IgD-negative memory B cell (primary cell): ENCODE measurements at regions not wholly inside any gene's neighbourhood (a gene's known extent, or its start where the extent isn't known, plus 50 kb on each side); places are given as distances from the start of the nearest gene placed in this dataset.

Experiments used
- H3K27ac Mint-ChIP-seq, 3 donors: one replicate each; pipeline ENCODE4 v1.8.0; 2020 to 2022; ENCODE audit warnings: mild to moderate bottlenecking in 3 of 3, mixed read lengths in 3 of 3, moderate library complexity in 1 of 3
- H3K27me3 Mint-ChIP-seq: one replicate; pipeline ENCODE4 v1.8.0; 2021; ENCODE audit warnings: mixed read lengths
- H3K36me3 Mint-ChIP-seq: one replicate; pipeline ENCODE4 v1.8.0; 2020; ENCODE audit warnings: mild to moderate bottlenecking, mixed read lengths
- H3K4me1 Mint-ChIP-seq, 3 donors: one replicate each; pipeline ENCODE4 v1.8.0; 2020 to 2022; ENCODE audit warnings: mixed read lengths in 3 of 3, mild to moderate bottlenecking in 1 of 3
- H3K4me3 Mint-ChIP-seq, 4 donors: one replicate each; pipeline ENCODE4 v1.8.0; 2020 to 2022; ENCODE audit warnings: mild to moderate bottlenecking in 4 of 4, mixed read lengths in 4 of 4, moderate library complexity in 3 of 4
- H3K9me3 Mint-ChIP-seq, 3 donors: one replicate each; pipeline ENCODE4 v1.8.0; 2020 to 2021; ENCODE audit warnings: mixed read lengths in 3 of 3, mild to moderate bottlenecking in 1 of 3

DNA sequence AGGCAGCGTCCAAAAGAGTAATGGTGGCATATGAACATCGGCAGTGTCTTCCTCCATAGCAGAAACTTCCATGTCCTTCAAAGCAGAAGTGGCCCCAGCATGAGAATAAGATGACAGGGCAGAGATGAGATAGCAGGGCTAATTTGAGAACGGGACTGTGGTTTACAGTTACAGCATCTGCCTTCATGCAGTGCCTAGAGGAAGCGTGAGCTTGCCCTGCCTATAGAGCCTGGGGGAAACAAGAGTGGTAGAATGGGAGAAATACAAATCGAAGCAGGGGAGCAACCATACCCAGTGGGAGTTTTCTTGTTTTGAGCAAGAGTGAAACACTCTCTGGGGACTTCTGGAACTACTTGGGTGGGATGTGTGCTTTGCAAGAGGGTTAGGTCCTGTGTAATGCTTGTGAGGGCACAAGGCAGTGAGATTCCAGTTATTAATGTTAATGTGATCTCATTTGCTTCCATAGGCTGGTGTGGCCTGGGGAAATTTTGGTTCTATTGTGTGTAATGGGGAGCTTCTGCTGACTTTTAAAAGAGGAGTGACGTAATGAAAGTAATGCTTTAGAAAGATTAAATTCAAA lies 616.9 kb downstream of the ZIC1 start:
- Mint-ChIP-seq H3K9me3 (peaks cover 0 to 6% (median 4%) of the 10 kb centered on the region in 3 donors), H3K27ac (no peak overlapping the region), H3K27me3 (no peaks in the 10 kb centered on the region), H3K4me3 (no peak overlapping the region), H3K36me3 (no peaks in the 10 kb centered on the region), H3K4me1 (peaks cover 0 to 2% (median 0%) of the 10 kb centered on the region in 3 donors)

DNA sequence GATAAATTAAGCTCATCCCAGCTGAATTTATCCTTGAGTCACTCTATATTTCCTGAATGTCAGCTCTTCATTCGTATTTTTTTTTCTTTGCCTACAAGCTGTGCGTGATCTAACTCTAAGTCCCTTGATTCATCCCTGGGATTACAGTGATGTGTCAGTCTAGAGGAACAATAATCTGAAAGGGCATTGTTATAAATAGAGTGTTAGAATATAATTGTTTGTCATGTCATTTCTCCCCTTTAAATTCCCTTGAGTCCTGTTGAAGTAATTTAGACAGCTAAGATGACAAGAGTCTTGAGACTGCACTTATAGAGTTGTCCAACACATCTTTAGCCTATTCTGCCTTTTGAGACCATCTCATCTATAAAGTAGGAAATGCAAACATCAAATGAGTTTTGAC lies 621.8 kb downstream of the ZIC1 start:
- peaks cover 0 to 4% (median 0%) of the 10 kb centered on the region in 3 donors for H3K9me3 Mint-ChIP-seq
- H3K4me1 Mint-ChIP-seq = peaks cover 0 to 2% (median 0%) of the 10 kb centered on the region in 3 donors
- H3K27me3 Mint-ChIP-seq = no peaks in the 10 kb centered on the region
- H3K36me3 Mint-ChIP-seq = no peaks in the 10 kb centered on the region
- H3K27ac Mint-ChIP-seq = no peak overlapping the region
- H3K4me3 Mint-ChIP-seq = no peak overlapping the region

DNA sequence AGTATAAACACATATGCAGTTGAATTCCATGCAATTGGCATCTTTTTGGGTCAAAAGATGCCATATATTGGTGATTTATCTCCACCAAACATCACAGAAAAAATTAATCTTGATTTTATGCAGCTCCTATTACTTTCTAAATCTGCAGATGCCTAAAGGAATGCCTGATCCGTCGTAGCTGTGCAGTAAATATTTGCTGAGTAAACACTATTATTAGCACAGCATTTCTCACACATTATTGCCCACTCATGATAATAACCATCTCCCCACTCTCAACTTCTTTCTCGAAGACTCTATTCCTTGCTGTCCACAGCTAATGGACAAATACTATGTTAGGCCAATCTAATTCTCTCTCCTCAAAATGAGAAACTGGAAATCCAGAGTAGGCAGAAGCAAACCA lies 625.2 kb downstream of the ZIC1 start:
- H3K36me3 Mint-ChIP-seq = no peaks in the 10 kb centered on the region
- H3K4me3 Mint-ChIP-seq = no peak overlapping the region
- no peaks in the 10 kb centered on the region for H3K4me1 Mint-ChIP-seq
- no peaks in the 10 kb centered on the region for H3K27me3 Mint-ChIP-seq
- H3K27ac Mint-ChIP-seq = no peak overlapping the region
- peaks cover 0 to 7% (median 0%) of the 10 kb centered on the region in 3 donors for H3K9me3 Mint-ChIP-seq

DNA sequence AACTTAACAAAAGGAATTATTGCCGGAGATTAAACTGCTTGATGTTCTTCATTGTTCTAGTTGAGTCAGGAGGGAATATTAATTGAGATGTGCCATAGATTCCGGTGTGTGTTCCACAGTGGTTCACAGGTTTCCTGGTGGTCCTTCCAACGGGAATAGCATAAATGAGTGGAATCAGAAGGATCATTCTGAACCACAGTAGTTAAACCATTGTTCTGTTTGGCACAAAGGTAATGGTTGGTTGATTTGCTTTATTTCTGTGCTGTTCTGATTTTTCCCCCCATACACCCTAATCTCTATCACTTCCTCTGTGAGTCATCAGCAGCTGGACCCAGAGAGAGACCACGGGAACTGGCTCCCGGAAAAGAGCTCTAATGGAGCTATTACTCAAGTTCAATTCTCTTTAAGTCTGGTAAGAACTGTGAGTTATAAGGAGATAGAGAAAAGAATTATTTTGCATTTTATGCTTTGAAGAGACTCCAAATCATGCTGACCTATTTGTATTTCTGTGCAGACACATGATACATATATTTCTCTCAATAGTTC lies 627.2 kb downstream of the ZIC1 start:
- H3K9me3 Mint-ChIP-seq = peaks cover 0 to 7% (median 2%) of the 10 kb centered on the region in 3 donors
- H3K4me3 Mint-ChIP-seq = no peak overlapping the region
- no peak overlapping the region for H3K27ac Mint-ChIP-seq
- no peaks in the 10 kb centered on the region for H3K27me3 Mint-ChIP-seq
- no peaks in the 10 kb centered on the region for H3K4me1 Mint-ChIP-seq
- no peaks in the 10 kb centered on the region for H3K36me3 Mint-ChIP-seq

DNA sequence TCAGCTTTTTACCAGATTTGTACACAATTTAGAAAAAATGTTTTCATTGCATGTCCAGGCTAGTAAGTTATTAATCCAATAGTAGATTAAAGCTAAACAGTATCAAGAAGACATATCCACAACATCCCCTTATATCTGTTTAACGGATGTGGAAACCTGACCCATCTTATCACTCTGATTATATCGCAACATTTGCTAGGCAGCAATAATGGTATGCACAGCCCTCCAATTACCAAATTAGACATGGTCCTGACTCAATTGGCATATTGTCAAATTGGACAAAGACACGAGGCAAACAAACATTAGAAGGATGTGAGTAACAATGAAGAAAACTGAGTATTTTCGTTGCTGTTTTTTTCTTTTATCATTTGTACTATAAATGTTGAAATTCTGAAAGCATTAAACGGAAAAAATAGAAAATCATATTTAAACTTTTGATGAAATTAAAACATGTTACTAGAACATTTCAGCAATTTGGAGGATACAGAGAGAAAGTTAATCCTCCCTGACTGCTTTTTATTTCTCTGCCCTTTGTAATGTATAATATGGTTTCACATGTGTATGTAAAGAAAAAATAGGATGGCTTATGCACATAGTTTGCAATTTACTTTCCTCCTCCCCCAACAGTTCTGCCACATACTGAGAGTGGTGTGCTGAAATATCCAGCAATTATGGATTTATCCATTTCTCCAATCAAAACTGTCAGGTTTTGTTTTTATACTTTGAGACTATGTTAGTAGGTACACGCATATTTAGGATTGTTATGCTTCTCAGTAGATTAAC lies 633.7 kb downstream of the ZIC1 start:
- Mint-ChIP-seq H3K36me3 (no peaks in the 10 kb centered on the region), H3K27me3 (no peaks in the 10 kb centered on the region), H3K27ac (no peak overlapping the region), H3K4me3 (no peak overlapping the region), H3K4me1 (no peaks in the 10 kb centered on the region), H3K9me3 (peaks cover 0 to 4% (median 0%) of the 10 kb centered on the region in 3 donors)

DNA sequence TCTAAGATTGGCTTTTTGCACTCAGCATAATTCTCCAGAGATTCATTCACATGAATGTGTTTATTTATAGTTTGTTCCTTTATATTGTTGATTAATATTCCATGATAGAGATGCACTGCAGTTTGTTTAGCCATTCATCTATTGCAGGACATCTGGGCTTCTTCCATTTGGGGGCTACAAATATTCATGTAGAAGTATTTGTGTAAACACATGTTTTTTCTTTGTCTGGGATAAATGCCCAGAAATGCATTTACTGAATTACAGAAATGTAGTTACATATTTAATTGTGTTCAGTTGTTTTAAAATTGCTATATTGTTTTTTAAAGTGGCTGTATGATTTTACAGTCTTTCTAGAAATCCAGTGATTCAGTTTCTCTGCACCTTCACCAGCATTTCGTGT lies 635.0 kb downstream of the ZIC1 start:
- no peak overlapping the region for H3K27ac Mint-ChIP-seq
- H3K27me3 Mint-ChIP-seq = no peaks in the 10 kb centered on the region
- no peaks in the 10 kb centered on the region for H3K36me3 Mint-ChIP-seq
- H3K4me1 Mint-ChIP-seq = no peaks in the 10 kb centered on the region
- peaks cover 0 to 4% (median 0%) of the 10 kb centered on the region in 3 donors for H3K9me3 Mint-ChIP-seq
- no peak overlapping the region for H3K4me3 Mint-ChIP-seq

DNA sequence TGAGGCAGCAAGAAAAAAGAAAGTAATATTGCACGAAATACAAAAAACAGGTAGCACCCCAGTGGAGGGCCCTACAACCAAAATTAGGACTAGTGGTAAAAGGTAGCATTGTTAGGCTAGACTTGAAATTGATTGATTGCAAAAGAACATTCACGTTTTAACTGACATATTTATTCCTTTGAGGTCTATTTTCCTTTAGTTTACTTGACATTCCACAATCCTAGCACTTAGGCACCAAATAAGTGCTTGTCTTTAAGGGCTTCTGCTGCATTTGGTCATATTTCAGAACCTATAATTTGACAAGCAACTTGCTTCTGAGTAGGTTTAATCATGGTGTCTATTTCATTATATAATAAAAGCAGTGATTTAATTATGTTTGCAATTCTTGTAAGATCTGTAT lies 642.7 kb upstream of the AGTR1 start:
- Mint-ChIP-seq H3K27ac (no peak overlapping the region), H3K4me3 (no peak overlapping the region), H3K36me3 (no peaks in the 10 kb centered on the region), H3K9me3 (peaks cover 0 to 5% (median 4%) of the 10 kb centered on the region in 3 donors), H3K4me1 (no peaks in the 10 kb centered on the region), H3K27me3 (no peaks in the 10 kb centered on the region)

DNA sequence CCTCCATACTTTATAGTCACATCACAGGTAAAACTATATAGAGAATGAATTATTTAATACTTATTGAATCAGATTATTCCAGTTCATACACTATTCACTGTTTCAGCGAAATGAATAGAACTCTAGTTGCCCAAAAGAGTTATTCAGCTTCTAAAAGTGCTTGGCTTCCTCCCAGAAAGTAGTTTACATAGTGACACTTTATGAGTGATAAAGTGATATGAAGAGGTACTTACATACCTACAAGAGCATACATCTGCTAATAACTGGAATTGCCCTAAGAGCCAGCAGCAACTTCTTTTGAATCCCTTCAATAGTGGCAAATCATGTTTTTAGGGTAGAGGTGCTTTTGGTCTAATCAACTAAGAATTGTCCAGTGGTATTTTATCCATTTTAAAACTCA lies 635.1 kb upstream of the AGTR1 start:
- no peaks in the 10 kb centered on the region for H3K36me3 Mint-ChIP-seq
- H3K9me3 Mint-ChIP-seq = peaks cover 0 to 4% (median 0%) of the 10 kb centered on the region in 3 donors
- H3K27me3 Mint-ChIP-seq = no peaks in the 10 kb centered on the region
- H3K4me3 Mint-ChIP-seq = no peak overlapping the region
- H3K27ac Mint-ChIP-seq = no peak overlapping the region
- no peaks in the 10 kb centered on the region for H3K4me1 Mint-ChIP-seq

DNA sequence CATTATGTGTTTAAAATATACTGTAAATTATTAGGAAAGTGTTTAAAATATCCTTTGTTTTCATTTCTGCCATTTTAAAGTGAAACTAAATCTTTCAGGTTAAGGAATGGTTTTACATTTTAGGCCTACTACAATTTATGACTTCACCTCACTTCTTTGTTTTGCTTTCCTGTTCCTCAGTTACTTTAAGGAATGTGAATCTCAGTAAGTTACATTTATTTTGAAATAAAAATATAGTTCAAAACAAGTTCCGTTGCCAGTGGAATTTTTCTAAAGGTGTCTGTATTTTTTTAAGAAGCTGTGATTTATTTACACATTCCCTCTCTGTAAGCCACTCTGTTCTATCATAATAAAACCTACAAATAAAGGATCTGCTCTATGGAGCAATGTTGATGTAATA lies 630.9 kb upstream of the AGTR1 start:
- Mint-ChIP-seq H3K9me3 (no peaks in the 10 kb centered on the region), H3K27me3 (no peaks in the 10 kb centered on the region), H3K36me3 (no peaks in the 10 kb centered on the region), H3K4me1 (no peaks in the 10 kb centered on the region), H3K27ac (no peak overlapping the region), H3K4me3 (no peak overlapping the region)

DNA sequence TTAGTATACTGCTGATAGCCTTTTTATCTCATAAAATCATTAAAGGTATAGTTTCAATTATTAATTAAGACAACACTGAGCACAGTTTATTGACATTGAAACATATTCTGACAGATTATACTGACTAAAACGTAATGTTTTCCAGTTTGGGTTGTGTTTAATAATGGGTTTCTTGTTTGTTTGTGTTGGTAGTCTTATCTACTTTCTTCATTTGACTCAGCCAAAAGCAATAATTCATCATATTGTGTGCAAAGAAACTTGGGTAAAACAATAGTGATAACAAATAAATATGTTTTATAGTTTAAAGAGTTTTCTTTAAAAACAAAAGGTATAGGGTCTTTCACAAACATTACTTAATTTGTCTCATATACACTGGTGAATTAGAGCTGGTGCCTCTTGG lies 629.2 kb upstream of the AGTR1 start:
- no peaks in the 10 kb centered on the region for H3K27me3 Mint-ChIP-seq
- H3K9me3 Mint-ChIP-seq = no peaks in the 10 kb centered on the region
- no peak overlapping the region for H3K27ac Mint-ChIP-seq
- H3K4me3 Mint-ChIP-seq = no peak overlapping the region
- H3K4me1 Mint-ChIP-seq = no peaks in the 10 kb centered on the region
- no peaks in the 10 kb centered on the region for H3K36me3 Mint-ChIP-seq

DNA sequence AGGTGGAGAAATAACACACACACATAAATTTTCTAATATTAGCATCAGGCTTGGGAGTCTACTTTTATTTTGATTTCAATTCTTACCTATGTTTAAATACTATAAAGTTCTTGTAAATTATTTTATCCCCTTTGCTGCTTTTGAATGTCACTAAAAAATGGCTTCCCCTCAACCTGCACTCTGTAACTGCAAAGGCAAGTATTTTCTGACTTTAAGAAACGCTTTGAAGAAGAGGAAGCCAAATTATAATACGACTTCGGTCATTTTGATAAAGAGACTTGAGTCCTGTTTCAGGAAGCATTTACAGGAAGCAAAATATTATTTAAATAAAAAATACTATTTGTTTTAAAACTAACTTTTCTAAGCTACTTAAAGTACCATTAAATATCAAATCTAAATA lies 627.7 kb upstream of the AGTR1 start:
- Mint-ChIP-seq H3K36me3 (no peaks in the 10 kb centered on the region), H3K9me3 (no peaks in the 10 kb centered on the region), H3K27ac (no peak overlapping the region), H3K4me1 (no peaks in the 10 kb centered on the region), H3K4me3 (no peak overlapping the region), H3K27me3 (no peaks in the 10 kb centered on the region)

DNA sequence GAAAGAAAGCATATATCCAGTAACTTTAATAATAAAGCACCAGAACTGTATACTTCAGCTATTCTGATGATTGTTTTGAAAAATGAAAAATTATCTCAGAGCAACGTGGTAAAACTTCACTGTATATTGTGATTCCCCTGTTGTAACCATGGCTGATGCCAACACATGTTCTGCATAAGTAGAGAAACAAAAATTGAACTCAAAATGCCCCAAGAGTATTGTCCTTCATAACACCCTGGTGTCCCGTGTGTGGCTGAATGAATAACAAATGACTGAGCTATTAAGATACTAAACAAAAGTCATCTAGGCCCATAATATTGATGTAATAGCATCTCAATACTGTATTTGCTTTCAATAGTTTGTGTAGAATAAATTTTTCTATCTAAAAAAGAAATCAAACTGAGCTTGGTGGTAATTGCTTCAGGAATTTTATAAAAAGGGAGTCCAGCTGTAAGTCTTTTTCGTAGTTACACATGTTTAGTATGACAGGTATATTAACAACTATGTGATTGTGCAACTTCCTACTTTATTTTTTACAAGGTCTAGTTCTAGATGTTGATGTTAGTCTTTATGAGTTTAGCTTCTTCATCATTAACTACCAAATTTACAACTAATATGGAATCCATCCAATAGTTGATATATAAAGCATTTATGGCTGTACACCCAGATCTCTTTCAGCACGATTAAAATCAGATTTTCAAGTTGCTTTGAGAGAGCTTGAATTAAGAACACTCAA lies 623.8 kb upstream of the AGTR1 start:
- no peaks in the 10 kb centered on the region for H3K4me1 Mint-ChIP-seq
- H3K27ac Mint-ChIP-seq = no peak overlapping the region
- H3K27me3 Mint-ChIP-seq = no peaks in the 10 kb centered on the region
- H3K4me3 Mint-ChIP-seq = no peak overlapping the region
- no peaks in the 10 kb centered on the region for H3K9me3 Mint-ChIP-seq
- no peaks in the 10 kb centered on the region for H3K36me3 Mint-ChIP-seq

DNA sequence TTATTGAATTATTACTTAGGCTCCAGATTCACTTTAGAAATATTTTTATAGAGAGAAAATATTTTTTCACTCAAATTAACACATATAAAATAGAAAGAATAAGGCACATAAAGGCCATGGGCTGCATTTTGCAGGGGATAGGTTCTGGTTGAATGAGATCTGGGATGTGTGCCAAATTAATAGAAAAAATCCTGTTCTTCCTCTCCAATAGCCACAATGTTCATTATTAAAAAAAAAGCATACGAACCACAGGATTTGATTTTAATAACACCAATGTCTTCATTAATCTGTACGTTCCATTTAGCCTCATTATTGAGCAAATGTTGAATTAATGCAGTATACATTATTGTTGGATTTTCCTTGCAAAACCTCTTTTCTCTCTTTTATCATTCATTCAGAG lies 622.8 kb upstream of the AGTR1 start:
- H3K36me3 Mint-ChIP-seq = no peaks in the 10 kb centered on the region

DNA sequence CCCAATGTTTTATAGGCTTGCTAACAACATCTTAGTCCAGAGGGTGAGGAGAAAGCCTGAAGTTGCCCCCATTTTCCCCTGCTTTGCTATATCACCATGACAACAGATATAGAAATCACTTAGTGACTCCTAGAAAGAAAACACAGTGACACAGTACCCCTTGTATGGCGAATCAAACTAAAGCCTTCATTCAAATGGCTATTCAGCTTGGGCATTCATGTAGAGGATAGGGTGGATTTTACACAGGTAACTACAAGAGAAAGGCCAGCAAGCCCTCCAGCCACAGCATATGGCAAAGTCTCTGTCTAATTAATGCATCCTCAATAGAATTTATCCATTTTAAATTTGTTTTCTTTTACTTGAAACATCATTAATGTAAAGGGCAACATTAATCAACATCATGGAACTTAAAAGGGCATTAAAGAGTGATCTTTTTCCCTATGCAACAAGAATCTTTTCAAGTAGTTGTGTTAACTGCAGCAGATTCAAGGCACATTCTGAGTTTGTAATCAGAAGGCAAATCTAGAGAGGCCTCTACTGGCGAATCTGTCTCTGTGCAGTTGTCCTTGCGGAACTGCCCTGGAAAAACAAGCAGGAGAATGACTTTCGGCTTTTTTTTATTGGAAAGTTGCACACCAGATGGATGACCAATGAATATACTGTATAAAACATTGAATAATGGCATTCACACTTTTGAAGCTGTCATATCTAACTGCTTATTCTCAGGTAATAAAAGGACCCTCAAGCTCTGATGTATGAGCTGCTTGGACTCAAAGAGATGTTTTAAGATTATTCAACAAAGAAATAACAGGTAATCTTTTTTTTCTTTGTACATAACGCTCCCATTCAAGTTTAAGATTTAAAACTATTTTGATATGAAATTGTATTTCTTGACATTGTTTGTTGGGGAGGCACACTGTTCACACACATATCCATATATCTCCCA lies 621.7 kb upstream of the AGTR1 start:
- Mint-ChIP-seq H3K4me1 (no peaks in the 10 kb centered on the region), H3K27ac (no peak overlapping the region), H3K27me3 (no peaks in the 10 kb centered on the region), H3K36me3 (no peaks in the 10 kb centered on the region), H3K9me3 (no peaks in the 10 kb centered on the region), H3K4me3 (no peak overlapping the region)

More for the DNA sequence above, 622.8 kb upstream of the AGTR1 start:
- Mint-ChIP-seq H3K9me3 (no peaks in the 10 kb centered on the region), H3K27me3 (no peaks in the 10 kb centered on the region), H3K4me1 (no peaks in the 10 kb centered on the region), H3K27ac (peak overlapping the region in 1 of 3 donors; percentile 34), H3K4me3 (no peak overlapping the region)
